K562 (cell line): ENCODE measurements at regions not wholly inside any gene's neighbourhood (a gene's known extent, or its start where the extent isn't known, plus 50 kb on each side); places are given as distances from the start of the nearest gene placed in this dataset.

ENCODE experiments used
- ATAC-seq: fragments of 200-7000 bp; cut with Tn5 transposase; 3 replicates; pipeline ENCODE4 v1.9.1; 2020; ENCODE audit warnings: moderate library complexity
- BruUV-seq: library from RNA; stranded (reverse); fragments of 400-500 nt; replicated peaks from 2 replicates; lab custom pipeline; 2021; lab: Mats Ljungman, UMichigan
- CTCF ChIA-PET: fragments of 300-600 bp; formaldehyde crosslinking; extraction: SDS; loops from one replicate; lab custom pipeline; 2021; ENCODE audit warnings: low intra/inter-chr PET ratio; lab: Yijun Ruan, JAX
- POLR2A ChIA-PET: fragments of 300-600, 350-650 bp; sonication (Branson Sonifier 250); formaldehyde crosslinking; extraction: SDS; loops from one replicate; lab custom pipeline; 2021; ENCODE audit warnings: antibody characterized with exemption, inconsistent platforms; lab: Yijun Ruan, JAX
- DNase-seq, 4 experiments: peaks; one replicate each; pipeline versions ENCODE4 v3.0.0 to v3.0.0-alpha.2; 2011 to 2018; ENCODE audit warnings: low spot score in 3 of 4, mixed read lengths in 3 of 4; ENCODE audit errors: extremely low read depth in 1 of 4
- FAIRE-seq: peaks from 2 replicates; lab custom pipeline; 2011; peaks lifted over from hg19 to GRCh38; lab: Jason Lieb, UNC
- H2AFZ ChIP-seq: 2 replicates; pipeline ENCODE4 v1.6.0; 2011; ENCODE audit warnings: low read depth, low read length, control low read depth, inconsistent platforms
- H3K27ac ChIP-seq: fragments of 200-600 bp; 3 replicates; pipeline ENCODE4 v1.8.0; 2011; ENCODE audit warnings: low read depth, mild to moderate bottlenecking, control low read depth, inconsistent platforms, low read length, moderate library complexity, mixed read lengths; ENCODE audit errors: extremely low read depth
- H3K27me3 ChIP-seq, 2 experiments: fragments of 300-600 bp in 1 of 2; 2 replicates in 1 of 2; 3 replicates in 1 of 2; pipeline versions ENCODE4 v1.6.0 to v1.8.0; 2011; ENCODE audit warnings: inconsistent platforms in 2 of 2, low read length in 2 of 2, mild to moderate bottlenecking in 1 of 2, mixed read lengths in 1 of 2, moderate library complexity in 1 of 2; ENCODE audit not compliant: control insufficient read depth in 2 of 2, insufficient read depth in 2 of 2
- H3K36me3 ChIP-seq: fragments of 300-600 bp; 3 replicates; pipeline ENCODE4 v1.8.0; 2011; ENCODE audit warnings: mild to moderate bottlenecking, low read length, inconsistent platforms; ENCODE audit not compliant: control insufficient read depth, insufficient read depth
- H3K4me1 ChIP-seq, 2 experiments: fragments of 200-600 bp in 1 of 2; replicated peaks in 1 of 2; 2 replicates in 1 of 2; 3 replicates in 1 of 2; pipeline versions ENCODE4 v1.5.1 to v1.8.0; 2011; ENCODE audit warnings: inconsistent platforms in 2 of 2, low read length in 2 of 2, mild to moderate bottlenecking in 1 of 2, mixed read lengths in 1 of 2, moderate library complexity in 1 of 2; ENCODE audit not compliant: control insufficient read depth in 2 of 2, insufficient read depth in 2 of 2
- H3K4me2 ChIP-seq: 2 replicates; pipeline ENCODE4 v1.6.1; 2011; ENCODE audit warnings: low read length, control low read depth, inconsistent platforms, mixed read lengths; ENCODE audit not compliant: insufficient read depth
- H3K4me3 ChIP-seq: fragments of 200-600 bp; sonication (generic), shearing (Covaris generic); 2 replicates; pipeline ENCODE4 v1.5.1; 2016; ENCODE audit warnings: control low read depth, inconsistent platforms
- H3K79me2 ChIP-seq: fragments of 200-600 bp; 3 replicates; pipeline ENCODE4 v1.8.0; 2011; ENCODE audit warnings: low read length, inconsistent platforms; ENCODE audit not compliant: control insufficient read depth, insufficient read depth
- H3K9ac ChIP-seq, 2 experiments: 2 replicates each; pipeline versions ENCODE4 v1.6.0 to v1.6.1; 2011; ENCODE audit warnings: low read depth in 2 of 2, low read length in 2 of 2, control low read depth in 1 of 2, inconsistent platforms in 1 of 2, mild to moderate bottlenecking in 1 of 2, mixed read lengths in 1 of 2; ENCODE audit not compliant: insufficient read depth in 1 of 2
- H3K9me1 ChIP-seq: one replicate; pipeline ENCODE4 v1.6.0; 2011; ENCODE audit warnings: inconsistent platforms, mild to moderate bottlenecking, low read length, moderate library complexity; ENCODE audit not compliant: control insufficient read depth, insufficient read depth
- H3K9me3 ChIP-seq: replicated peaks from 2 replicates; pipeline ENCODE4 v1.5.1; 2011; ENCODE audit warnings: low read depth, low read length, inconsistent platforms; ENCODE audit not compliant: control insufficient read depth, insufficient read depth
- H4K20me1 ChIP-seq: replicated peaks from 2 replicates; pipeline ENCODE4 v1.6.1; 2011; ENCODE audit warnings: low read length, inconsistent platforms, mixed read lengths; ENCODE audit not compliant: control insufficient read depth, insufficient read depth
- BCOR ChIP-seq: fragments of 450-650 bp; IDR thresholded peaks from 2 replicates; pipeline ENCODE4 v1.6.1; 2016
- CBFA2T2 ChIP-seq: fragments of 450-650 bp; conservative IDR thresholded peaks from 2 replicates; pipeline ENCODE4 v1.6.1; 2017; ENCODE audit warnings: mild to moderate bottlenecking
- E2F3 ChIP-seq: fragments of 250-450 bp; sonication (Bioruptor Pico); IDR thresholded peaks from 2 replicates; pipeline ENCODE4 v1.4.0; 2020; ENCODE audit warnings: mild to moderate bottlenecking
- EHMT2 ChIP-seq: fragments of 450-650 bp; IDR thresholded peaks from 2 replicates; pipeline ENCODE4 v1.6.1; 2018; ENCODE audit warnings: antibody characterized with exemption
- L3MBTL2 ChIP-seq: fragments of 450-650 bp; IDR thresholded peaks from 2 replicates; pipeline ENCODE4 v1.6.1; 2016; ENCODE audit warnings: mild to moderate bottlenecking, moderate library complexity
- LCOR ChIP-seq: sonication (generic); formaldehyde crosslinking; IDR thresholded peaks from 2 replicates; pipeline ENCODE4 v1.8.0; 2022; ENCODE audit warnings: mild to moderate bottlenecking, missing genetic modification reagents
- MTA2 ChIP-seq: fragments of 450-650 bp; IDR thresholded peaks from 2 replicates; pipeline ENCODE4 v1.6.1; 2016; ENCODE audit warnings: low read depth
- NCOR1 ChIP-seq: fragments of 450-650 bp; IDR thresholded peaks from 2 replicates; pipeline ENCODE4 v1.6.1; 2016; ENCODE audit warnings: mild to moderate bottlenecking, moderate library complexity
- NRF1 ChIP-seq, 2 experiments: fragments of 450-650 bp; IDR thresholded peaks in 1 of 2; conservative IDR thresholded peaks in 1 of 2; 2 replicates each; pipeline ENCODE4 v1.6.1; 2014; ENCODE audit warnings: mild to moderate bottlenecking in 2 of 2
- POLR3G ChIP-seq: IDR thresholded peaks from 2 replicates; pipeline ENCODE4 v1.6.1; 2011; ENCODE audit not compliant: insufficient read length, insufficient replicate concordance; ENCODE audit errors: extremely low read depth
- SIN3A ChIP-seq, 2 experiments: fragments of 150-350 bp in 1 of 2; IDR thresholded peaks; 2 replicates each; pipeline ENCODE4 v1.6.1; 2011 to 2016; ENCODE audit warnings: borderline replicate concordance in 2 of 2, low read depth in 2 of 2, low read length in 2 of 2, mild to moderate bottlenecking in 2 of 2, moderate library complexity in 2 of 2; ENCODE audit not compliant: control insufficient read depth in 1 of 2
- SNIP1 ChIP-seq: fragments of 450-650 bp; IDR thresholded peaks from 2 replicates; pipeline ENCODE4 v1.7.1; 2017; ENCODE audit warnings: low read depth, mild to moderate bottlenecking
- STAT5A ChIP-seq: IDR thresholded peaks from 2 replicates; pipeline ENCODE4 v1.6.1; 2012; ENCODE audit warnings: low read length, inconsistent platforms, borderline replicate concordance
- TCF3 ChIP-seq: sonication (generic); formaldehyde crosslinking; IDR thresholded peaks from 2 replicates; pipeline ENCODE4 v1.4.0; 2020; ENCODE audit warnings: mild to moderate bottlenecking, missing genetic modification reagents
- TEAD4 ChIP-seq, 2 experiments: sonication (generic) in 1 of 2; formaldehyde crosslinking in 1 of 2; IDR thresholded peaks; 2 replicates each; pipeline versions ENCODE4 v1.6.1 to v1.8.0; 2012 to 2022; ENCODE audit warnings: borderline replicate concordance in 1 of 2, inconsistent platforms in 1 of 2, low read length in 1 of 2, mild to moderate bottlenecking in 1 of 2, missing genetic modification reagents in 1 of 2
- XRCC5 ChIP-seq: fragments of 200-400 bp; formaldehyde crosslinking; IDR thresholded peaks from 2 replicates; pipeline ENCODE4 v1.6.1; 2017; ENCODE audit warnings: low read depth, mild to moderate bottlenecking, low read length
- ZNF212 ChIP-seq: fragments of 450-650 bp; formaldehyde crosslinking; IDR thresholded peaks from 2 replicates; pipeline ENCODE4 v1.4.0; 2020; ENCODE audit warnings: mild to moderate bottlenecking
- ZNF24 ChIP-seq: fragments of 450-650 bp; IDR thresholded peaks from 2 replicates; pipeline ENCODE4 v1.6.1; 2016
- ZNF444 ChIP-seq: fragments of 250-450 bp; sonication (Bioruptor Pico); IDR thresholded peaks from 2 replicates; pipeline ENCODE4 v1.4.0; 2020; ENCODE audit warnings: mild to moderate bottlenecking, moderate library complexity
- ZNF717 ChIP-seq: fragments of 250-450 bp; sonication (Bioruptor Pico); IDR thresholded peaks from 2 replicates; pipeline ENCODE4 v1.5.0; 2021
- WGBS: fragments of 100-300 bp; shearing (Covaris generic); methylation state at CpG from one replicate; pipeline ENCODE4 v1.1.6; 2016; ENCODE audit warnings: low coverage, mixed read lengths; ENCODE audit not compliant: insufficient coverage; ENCODE audit errors: missing lambda C conversion rate; 5-methylcytosine and 5-hydroxymethylcytosine counted together
- in situ Hi-C: fragments of 300-500 bp; cut with MboI; formaldehyde crosslinking; loops from 4 replicates; pipeline ENCODE4 v1.15.0; 2018; ENCODE audit warnings: inconsistent platforms, mixed read lengths
- intact Hi-C: fragments of 100-400 bp; cut with micrococcal nuclease; formaldehyde crosslinking; loops from 2 replicates; pipeline ENCODE4 v1.14.2; 2022
- TF ChIP-seq, protein P1 (sequence below), 2 experiments: IDR thresholded peaks in 1 of 2; conservative IDR thresholded peaks in 1 of 2; 2 replicates each; pipeline ENCODE4 v1.6.1; 2016; ENCODE audit warnings: low read depth in 2 of 2, mild to moderate bottlenecking in 1 of 2, missing compliant biosample characterization in 1 of 2, missing genetic modification characterization in 1 of 2, moderate library complexity in 1 of 2
- TF ChIP-seq, protein P2 (sequence below): fragments of 200-800 bp; sonication (Bioruptor generic); IDR thresholded peaks from 2 replicates; pipeline ENCODE4 v1.6.1; 2017; ENCODE audit warnings: missing genetic modification characterization, missing compliant biosample characterization

DNA sequence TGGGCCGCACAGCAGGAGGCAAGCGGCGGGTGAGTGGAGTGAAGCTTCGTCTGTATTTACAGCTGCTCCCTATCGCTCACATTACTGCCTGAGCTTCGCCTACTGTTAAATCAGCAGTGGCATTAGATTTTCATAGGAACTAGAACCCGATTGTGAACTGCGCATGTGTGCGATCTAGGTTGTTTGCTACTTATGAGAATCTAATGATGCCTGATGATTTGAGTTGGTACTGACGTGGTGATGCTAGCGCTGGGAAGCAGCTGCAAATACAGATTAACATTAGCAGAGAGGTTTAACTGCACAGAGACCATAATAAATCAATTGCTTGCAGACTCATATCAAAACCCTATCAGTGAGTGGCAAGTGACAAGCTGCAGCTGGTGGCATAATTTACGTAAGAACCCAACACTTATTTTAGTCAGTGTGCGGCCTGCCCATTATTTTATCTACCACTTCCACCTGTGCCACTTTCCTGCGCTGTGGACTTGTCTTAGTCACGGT is 133.4 kb upstream of the CDH9 start:
- Histone ChIP-seq H3K4me1 (no peaks in the 10 kb centered on the region; a peak in 1 of 5 replicates), H3K9me1 (no peaks in the 10 kb centered on the region), H3K4me2 (no peak overlapping the region), H3K9me3 (no peaks in the 10 kb centered on the region; the same call in 1 of the 2 replicates), H3K36me3 (no peaks in the 10 kb centered on the region), H3K27me3 (no peaks in the 10 kb centered on the region), H3K4me3 (no peak overlapping the region), H3K27ac (no peak overlapping the region), H3K9ac (no peak overlapping the region), H3K79me2 (no peaks in the 10 kb centered on the region), H2AFZ (no peak overlapping the region), H4K20me1 (no peaks in the 10 kb centered on the region)
- CTCF ChIA-PET: no interaction called here
- 5% methylated on average over 15 of the region's 15 CpGs for WGBS
- POLR2A ChIA-PET: interaction anchor here (1.1 kb wide), 1 partner anchor 46 kb away, joined by 3 read pairs; no protein-coding TSS in a partner anchor
- in situ Hi-C loops (no loop called here), intact Hi-C loops (no loop called here)
- DNase-seq (peak in 1 of 4 experiments; percentile 33), ATAC-seq (no peak), FAIRE-seq (no peak)
- no TSS peak for BruUV-seq
- TF ChIP-seq ZNF717 (CRISPR knock-in tag): no peak
- peak; percentile 52; the same call in 1 of the 2 replicates for TF ChIP-seq TCF3
- no peak for TF ChIP-seq L3MBTL2
- no peak for TF ChIP-seq XRCC5
- no peak for TF ChIP-seq SIN3A (IDR thresholded peaks at IDR 0.05; ENCODE audit: borderline replicate concordance in 2 of 2, control insufficient read depth in 1 of 2, low read depth in 2 of 2, low read length in 2 of 2)
- TF ChIP-seq SNIP1: no peak
- TF ChIP-seq ZNF444 (CRISPR knock-in tag): no peak
- no peak for TF ChIP-seq MTA2
- TF ChIP-seq STAT5A: no peak
- TF ChIP-seq ZNF24: no peak
- TF ChIP-seq POLR3G: no peak
- TF ChIP-seq, protein P1, sequence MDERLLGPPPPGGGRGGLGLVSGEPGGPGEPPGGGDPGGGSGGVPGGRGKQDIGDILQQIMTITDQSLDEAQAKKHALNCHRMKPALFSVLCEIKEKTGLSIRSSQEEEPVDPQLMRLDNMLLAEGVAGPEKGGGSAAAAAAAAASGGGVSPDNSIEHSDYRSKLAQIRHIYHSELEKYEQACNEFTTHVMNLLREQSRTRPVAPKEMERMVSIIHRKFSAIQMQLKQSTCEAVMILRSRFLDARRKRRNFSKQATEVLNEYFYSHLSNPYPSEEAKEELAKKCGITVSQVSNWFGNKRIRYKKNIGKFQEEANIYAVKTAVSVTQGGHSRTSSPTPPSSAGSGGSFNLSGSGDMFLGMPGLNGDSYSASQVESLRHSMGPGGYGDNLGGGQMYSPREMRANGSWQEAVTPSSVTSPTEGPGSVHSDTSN (CRISPR knock-in tag; IDR thresholded peaks at IDR 0.05; ENCODE audit: low read depth): no peak
- TF ChIP-seq, protein P1 (tag; conservative IDR thresholded peaks at IDR 0.05; ENCODE audit: low read depth): peak; percentile 49; the same call in 1 of the 2 replicates
- TF ChIP-seq, protein P2, sequence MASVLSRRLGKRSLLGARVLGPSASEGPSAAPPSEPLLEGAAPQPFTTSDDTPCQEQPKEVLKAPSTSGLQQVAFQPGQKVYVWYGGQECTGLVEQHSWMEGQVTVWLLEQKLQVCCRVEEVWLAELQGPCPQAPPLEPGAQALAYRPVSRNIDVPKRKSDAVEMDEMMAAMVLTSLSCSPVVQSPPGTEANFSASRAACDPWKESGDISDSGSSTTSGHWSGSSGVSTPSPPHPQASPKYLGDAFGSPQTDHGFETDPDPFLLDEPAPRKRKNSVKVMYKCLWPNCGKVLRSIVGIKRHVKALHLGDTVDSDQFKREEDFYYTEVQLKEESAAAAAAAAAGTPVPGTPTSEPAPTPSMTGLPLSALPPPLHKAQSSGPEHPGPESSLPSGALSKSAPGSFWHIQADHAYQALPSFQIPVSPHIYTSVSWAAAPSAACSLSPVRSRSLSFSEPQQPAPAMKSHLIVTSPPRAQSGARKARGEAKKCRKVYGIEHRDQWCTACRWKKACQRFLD (CRISPR knock-in tag): no peak
- no peak for TF ChIP-seq E2F3 (CRISPR knock-in tag)
- TF ChIP-seq LCOR (CRISPR knock-in tag): no peak
- TF ChIP-seq NCOR1: no peak
- peak; percentile 43; the same call in 1 of the 2 replicates for TF ChIP-seq TEAD4 (IDR thresholded peaks at IDR 0.05; ENCODE audit: low read length)
- TF ChIP-seq TEAD4 (CRISPR knock-in tag; IDR thresholded peaks at IDR 0.05; ENCODE audit: borderline replicate concordance): no peak
- peak; percentile 69 to 70 for TF ChIP-seq NRF1 (conservative IDR thresholded peaks at IDR 0.05 in 1 of 2, IDR thresholded peaks at IDR 0.05 in 1 of 2)
- TF ChIP-seq ZNF212 (CRISPR knock-in tag): no peak
- peak; percentile 65 for TF ChIP-seq CBFA2T2
- TF ChIP-seq EHMT2: no peak
- no peak for TF ChIP-seq BCOR
